Muscle layer of colon (tissue), 2 donors: ENCODE measurements at regions not wholly inside any gene's neighbourhood (a gene's known extent, or its start where the extent isn't known, plus 50 kb on each side); places are given as distances from the start of the nearest gene placed in this dataset.
"Not testable (repeated sequence)": the region's sequence is repeated elsewhere in the genome, so short reads cannot be mapped to it uniquely, and the experiment has no call there.

ENCODE experiments used
- H3K27ac ChIP-seq: one replicate; pipeline ENCODE4 v1.7.0; 2013; ENCODE audit warnings: low read depth, mild to moderate bottlenecking, low read length, moderate library complexity
- H3K27me3 ChIP-seq, 2 donors: one replicate each; pipeline ENCODE4 v1.7.0; 2013; ENCODE audit warnings: low read length in 2 of 2, mild to moderate bottlenecking in 2 of 2; ENCODE audit not compliant: insufficient read depth in 2 of 2, control insufficient read depth in 1 of 2
- H3K36me3 ChIP-seq: one replicate; pipeline ENCODE4 v1.7.0; 2013; ENCODE audit warnings: mild to moderate bottlenecking, low read length; ENCODE audit not compliant: insufficient read depth
- H3K4me1 ChIP-seq: one replicate; pipeline ENCODE4 v1.7.0; 2013; ENCODE audit warnings: mild to moderate bottlenecking, low read length; ENCODE audit not compliant: insufficient read depth
- H3K4me3 ChIP-seq, 2 donors: one replicate each; pipeline ENCODE4 v1.7.0; 2013; ENCODE audit warnings: low read length in 2 of 2, low read depth in 1 of 2, mild to moderate bottlenecking in 1 of 2, moderate library complexity in 1 of 2
- H3K9ac ChIP-seq: one replicate; pipeline ENCODE4 v1.7.0; 2013; ENCODE audit warnings: low read length
- H3K9me3 ChIP-seq: one replicate; pipeline ENCODE4 v1.7.0; 2013; ENCODE audit warnings: mild to moderate bottlenecking, low read length
- donor health status: abdominal sarcoma.
- donor health status: Adenocarcinoma of cecum.

DNA sequence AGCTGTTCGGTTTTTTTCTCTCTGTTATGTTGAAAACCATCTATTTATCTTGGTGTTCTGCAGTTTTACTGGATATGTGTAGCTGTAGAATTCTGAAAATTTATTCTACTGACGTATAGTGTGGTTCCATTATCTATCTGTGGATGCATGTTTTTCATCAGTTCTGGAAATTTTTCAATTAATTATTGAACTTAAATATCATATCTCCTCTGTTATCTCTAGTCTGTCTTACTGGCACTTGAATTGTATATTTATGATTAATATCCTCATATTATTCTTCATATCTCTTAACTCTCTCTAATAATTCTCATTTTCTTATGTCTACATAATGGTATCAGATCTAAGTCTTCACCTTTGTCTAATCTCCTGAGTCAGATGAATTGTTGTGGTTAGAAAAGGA, 501.7 kb downstream of the STK39 start:
- Histone ChIP-seq H3K27me3 (no peaks in the 10 kb centered on the region), H3K4me3 (no peak overlapping the region), H3K9ac (no peak overlapping the region), H3K27ac (no peak overlapping the region), H3K9me3 (no peaks in the 10 kb centered on the region), H3K36me3 (no peaks in the 10 kb centered on the region), H3K4me1 (no peaks in the 10 kb centered on the region)

DNA sequence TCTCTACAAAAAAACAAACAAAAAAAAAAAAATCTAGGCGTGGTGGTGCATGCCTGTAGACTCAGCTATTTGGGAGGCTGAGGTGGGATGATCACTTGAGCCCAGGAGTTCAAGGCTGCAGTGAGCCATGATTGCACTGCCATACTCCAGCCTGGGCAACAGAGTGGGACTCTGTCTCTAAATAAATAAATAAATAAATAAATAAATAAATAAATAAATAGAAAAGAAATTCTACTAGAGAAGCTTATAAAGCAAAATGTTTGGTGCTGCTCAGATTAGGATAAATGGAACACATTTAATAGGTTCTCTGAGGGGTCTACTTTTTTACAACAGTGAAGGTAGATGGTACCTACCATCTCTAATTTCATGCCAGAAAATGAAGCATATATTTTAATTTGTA, 507.5 kb downstream of the STK39 start:
- H3K4me1 ChIP-seq, H3K9ac ChIP-seq, H3K27me3 ChIP-seq, H3K36me3 ChIP-seq, H3K27ac ChIP-seq, H3K9me3 ChIP-seq, H3K4me3 ChIP-seq: not testable (repeated sequence)

DNA sequence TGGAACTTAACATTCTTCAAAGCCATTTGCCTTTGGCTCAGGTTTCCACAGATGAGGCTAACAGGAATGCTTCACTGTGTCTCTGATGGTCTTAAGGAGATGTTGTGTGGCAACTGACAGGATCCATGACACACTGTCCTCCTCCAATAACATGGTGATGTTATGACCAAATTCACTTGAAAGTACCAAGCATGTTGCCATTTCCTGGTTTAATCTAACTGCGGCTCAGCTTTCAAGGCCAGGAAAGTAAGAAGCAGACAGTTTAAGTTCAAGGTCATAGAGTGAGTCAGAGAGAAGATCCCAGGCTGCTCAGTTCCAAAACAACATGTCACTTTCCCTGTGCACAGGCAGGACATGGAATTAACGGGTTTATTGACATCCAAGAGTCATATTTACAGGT, 513.6 kb downstream of the STK39 start:
- H3K27ac ChIP-seq, result no peak overlapping the region
- no peaks in the 10 kb centered on the region for H3K4me1 ChIP-seq
- H3K9me3 ChIP-seq, result no peaks in the 10 kb centered on the region
- no peaks in the 10 kb centered on the region for H3K36me3 ChIP-seq
- H3K9ac ChIP-seq, result no peak overlapping the region
- no peak overlapping the region for H3K4me3 ChIP-seq
- H3K27me3 ChIP-seq, result no peaks in the 10 kb centered on the region

DNA sequence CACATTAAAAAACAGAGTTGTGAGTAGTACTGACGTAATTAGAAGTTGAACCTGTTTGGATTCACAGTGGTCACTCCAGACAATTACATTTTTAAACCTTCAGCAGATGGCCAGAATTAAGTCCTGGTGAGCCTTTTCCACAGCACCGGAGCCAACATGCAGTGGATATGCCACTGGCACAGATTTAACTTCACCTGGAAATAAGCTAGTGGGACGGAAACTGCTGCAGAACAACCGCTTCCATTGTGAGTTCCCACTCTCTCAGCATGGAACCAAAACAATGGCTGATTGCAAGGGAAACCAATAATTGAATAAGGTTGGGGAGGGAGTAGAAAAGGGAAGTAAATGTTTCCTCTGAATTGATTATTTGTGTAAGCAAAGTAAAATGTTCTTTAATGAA, 515.1 kb downstream of the STK39 start:
- Histone ChIP-seq H3K9ac (no peak overlapping the region), H3K36me3 (no peaks in the 10 kb centered on the region), H3K27me3 (no peaks in the 10 kb centered on the region), H3K4me1 (no peaks in the 10 kb centered on the region), H3K9me3 (no peaks in the 10 kb centered on the region), H3K27ac (no peak overlapping the region), H3K4me3 (no peak overlapping the region)

DNA sequence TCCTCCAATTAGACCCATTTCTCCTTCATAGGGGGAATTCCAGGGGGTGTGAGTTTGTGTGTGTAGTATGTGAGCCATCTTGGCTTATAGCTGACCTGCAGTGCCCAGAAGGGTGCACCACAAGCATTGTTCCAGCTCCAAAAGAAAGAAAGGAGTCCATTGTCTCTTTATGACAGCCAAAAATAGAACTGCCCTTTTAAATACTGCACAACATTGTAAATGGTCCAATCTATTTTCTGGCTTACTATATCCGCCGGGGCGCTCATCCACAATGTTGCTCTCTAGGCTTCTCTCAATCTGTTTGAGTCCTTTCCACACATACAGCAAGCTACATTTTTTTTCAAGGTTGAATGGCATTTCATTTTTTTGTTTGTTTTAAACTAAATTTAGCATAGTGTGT, 517.5 kb downstream of the STK39 start:
- Histone ChIP-seq H3K27ac (no peak overlapping the region), H3K4me3 (no peak overlapping the region), H3K4me1 (no peaks in the 10 kb centered on the region), H3K9ac (no peak overlapping the region), H3K9me3 (no peaks in the 10 kb centered on the region), H3K36me3 (no peaks in the 10 kb centered on the region), H3K27me3 (no peaks in the 10 kb centered on the region)

DNA sequence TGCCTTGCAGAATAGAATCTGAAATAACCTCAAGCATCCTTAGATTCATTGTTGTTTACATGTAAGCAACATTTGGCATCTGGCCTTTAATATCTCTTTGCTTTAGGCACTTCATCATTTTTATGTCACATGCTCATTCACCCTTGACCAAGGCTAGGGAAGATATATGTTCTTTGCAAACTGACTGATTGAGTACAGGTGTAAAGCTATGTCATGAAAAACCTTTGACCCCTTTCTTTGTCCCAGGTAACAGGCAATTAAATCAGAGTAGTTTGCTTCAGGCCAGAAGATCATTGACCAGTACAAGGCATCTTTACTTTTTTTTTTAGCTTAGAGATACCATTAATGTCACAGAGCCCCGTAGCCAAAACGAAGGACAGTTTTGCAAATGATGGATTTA, 520.6 kb downstream of the STK39 start:
- Histone ChIP-seq H3K27me3 (no peaks in the 10 kb centered on the region), H3K27ac (no peak overlapping the region), H3K9me3 (no peaks in the 10 kb centered on the region), H3K4me1 (no peaks in the 10 kb centered on the region), H3K9ac (no peak overlapping the region), H3K4me3 (no peak overlapping the region), H3K36me3 (no peaks in the 10 kb centered on the region)

DNA sequence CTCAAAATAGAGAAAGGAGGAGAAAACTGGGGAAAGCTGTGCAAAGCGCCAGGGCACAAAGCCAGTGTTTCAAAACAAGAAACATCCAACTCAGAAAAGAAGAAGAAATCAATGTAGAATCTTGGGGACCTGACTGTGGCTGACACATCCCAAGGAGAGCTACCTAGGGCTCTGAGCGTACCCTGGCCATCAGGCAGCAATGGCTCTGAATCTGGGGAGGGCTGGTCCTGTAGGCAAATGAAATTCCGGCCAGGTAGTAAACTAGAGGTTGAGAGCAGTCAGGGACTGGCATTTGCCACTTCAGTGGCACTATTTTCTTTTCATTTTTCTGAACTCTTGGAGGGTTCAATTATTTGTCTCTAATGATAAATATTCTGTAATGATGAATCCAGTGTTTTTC, 525.8 kb downstream of the STK39 start:
- Histone ChIP-seq H3K9me3 (no peaks in the 10 kb centered on the region), H3K36me3 (no peaks in the 10 kb centered on the region), H3K27me3 (no peaks in the 10 kb centered on the region), H3K4me3 (no peak overlapping the region), H3K9ac (no peak overlapping the region), H3K27ac (no peak overlapping the region), H3K4me1 (no peaks in the 10 kb centered on the region)

DNA sequence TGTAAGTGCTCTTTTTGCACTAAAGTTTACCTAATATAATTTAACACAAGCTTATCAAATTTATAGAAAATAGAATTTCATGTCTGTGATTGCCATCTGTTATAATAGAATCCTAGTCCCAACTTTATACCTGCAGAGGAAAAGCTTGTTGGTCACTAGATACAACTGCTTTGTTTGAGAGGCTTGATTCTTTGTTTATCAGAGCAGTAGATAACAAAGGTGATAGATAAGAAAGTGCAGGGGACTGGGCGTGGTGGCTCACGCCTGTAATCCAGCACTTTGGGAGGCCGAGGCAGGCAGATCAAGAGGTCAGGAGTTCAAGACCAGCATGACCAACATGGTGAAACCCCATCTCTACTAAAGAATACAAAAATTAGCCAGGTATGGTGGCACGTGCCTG, 528.0 kb downstream of the STK39 start:
- Histone ChIP-seq H3K9me3 (no peaks in the 10 kb centered on the region), H3K27me3 (no peaks in the 10 kb centered on the region), H3K9ac (no peak overlapping the region), H3K4me3 (no peak overlapping the region), H3K36me3 (no peaks in the 10 kb centered on the region), H3K4me1 (no peaks in the 10 kb centered on the region), H3K27ac (no peak overlapping the region)

DNA sequence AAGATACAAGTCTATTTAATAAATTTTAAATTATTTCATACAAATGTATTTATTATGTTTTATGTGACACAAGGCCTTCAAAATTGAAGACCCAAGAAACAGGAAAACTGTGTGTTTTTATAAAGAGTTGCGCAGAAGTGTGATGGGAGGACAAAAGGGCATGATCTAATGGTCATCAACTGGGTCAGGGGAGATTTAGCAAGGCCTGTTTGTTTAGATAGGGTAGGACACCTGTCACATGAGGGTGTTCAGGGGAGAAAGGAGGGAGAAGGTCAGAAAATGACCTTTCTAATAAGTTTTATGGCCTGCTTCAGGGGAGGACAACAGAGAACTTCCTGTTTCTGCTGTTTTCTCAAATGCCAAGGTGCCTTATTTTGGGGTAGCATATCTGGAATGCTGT, 528.8 kb downstream of the STK39 start:
- Histone ChIP-seq H3K9ac (no peak overlapping the region), H3K36me3 (no peaks in the 10 kb centered on the region), H3K4me3 (no peak overlapping the region), H3K27me3 (no peaks in the 10 kb centered on the region), H3K4me1 (no peaks in the 10 kb centered on the region), H3K27ac (no peak overlapping the region), H3K9me3 (no peaks in the 10 kb centered on the region)

DNA sequence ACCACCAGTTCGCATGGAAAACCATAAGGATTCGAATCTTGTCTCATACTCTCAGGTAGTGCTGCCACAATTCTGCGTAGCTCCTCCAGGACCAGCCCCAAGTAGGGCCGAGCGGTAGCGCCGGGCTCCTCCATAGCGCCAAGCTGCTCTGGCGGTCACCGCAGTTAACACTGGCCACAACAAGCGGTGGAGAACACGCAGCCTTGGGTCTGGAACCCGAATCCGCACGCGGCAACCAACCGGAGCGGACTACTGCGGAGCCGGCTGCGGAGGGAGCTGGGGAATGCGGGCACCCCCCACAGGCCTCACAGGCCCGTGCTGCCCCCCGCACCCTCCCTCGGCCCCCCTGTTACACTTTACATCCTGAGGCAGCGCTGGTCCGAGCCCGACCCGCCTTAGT, 531.5 kb downstream of the STK39 start:
- no peaks in the 10 kb centered on the region for H3K4me1 ChIP-seq
- no peaks in the 10 kb centered on the region for H3K9me3 ChIP-seq
- H3K36me3 ChIP-seq, result no peaks in the 10 kb centered on the region
- no peaks in the 10 kb centered on the region for H3K27me3 ChIP-seq
- H3K27ac ChIP-seq, result no peak overlapping the region
- no peak overlapping the region for H3K4me3 ChIP-seq
- H3K9ac ChIP-seq, result no peak overlapping the region

DNA sequence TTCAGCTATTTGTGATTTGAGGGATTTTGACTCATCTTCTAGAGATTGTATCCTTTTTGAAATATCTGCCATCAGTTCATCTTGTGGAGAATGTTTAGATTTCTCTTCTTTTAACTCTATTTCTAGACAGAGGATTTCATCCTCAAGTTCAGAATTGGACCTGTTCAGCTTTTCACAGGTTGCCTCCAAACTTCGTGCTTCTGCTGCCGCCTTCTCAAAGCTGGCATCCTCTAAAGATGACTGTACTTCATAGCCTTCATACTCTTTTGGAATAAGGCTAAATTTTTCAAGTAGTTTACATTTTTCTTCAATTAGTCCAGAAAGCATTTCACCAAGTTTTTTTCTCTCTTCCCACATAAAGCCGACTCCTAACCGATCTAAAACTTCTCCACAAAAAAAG, 531.9 kb downstream of the STK39 start:
- H3K36me3 ChIP-seq, H3K9me3 ChIP-seq, H3K9ac ChIP-seq, H3K4me3 ChIP-seq, H3K27me3 ChIP-seq, H3K27ac ChIP-seq, H3K4me1 ChIP-seq: not testable (repeated sequence)

DNA sequence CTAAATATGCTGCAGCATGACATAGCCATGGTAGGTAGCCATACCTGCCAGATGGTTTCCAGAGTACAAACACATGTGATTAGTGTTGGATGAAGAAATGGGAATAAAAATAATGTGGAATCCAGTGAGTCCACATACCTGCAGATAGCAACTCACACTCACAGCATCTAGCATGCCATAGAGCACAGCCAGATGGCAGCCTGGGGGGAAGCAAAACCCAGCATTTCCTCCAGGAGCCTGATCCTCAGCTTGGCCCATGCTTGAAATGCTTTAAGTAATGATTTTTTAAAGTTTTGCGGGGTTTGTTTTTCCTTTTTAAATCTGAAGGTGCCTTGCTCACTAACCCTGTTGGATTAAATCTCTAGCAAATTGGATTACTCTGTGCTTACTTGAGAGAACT, 535.1 kb downstream of the STK39 start:
- H3K27me3 ChIP-seq, result no peaks in the 10 kb centered on the region
- no peak overlapping the region for H3K9ac ChIP-seq
- no peak overlapping the region for H3K4me3 ChIP-seq
- H3K36me3 ChIP-seq, result no peaks in the 10 kb centered on the region
- H3K4me1 ChIP-seq, result peaks cover 5% of the 10 kb centered on the region
- no peak overlapping the region for H3K27ac ChIP-seq
- no peaks in the 10 kb centered on the region for H3K9me3 ChIP-seq

DNA sequence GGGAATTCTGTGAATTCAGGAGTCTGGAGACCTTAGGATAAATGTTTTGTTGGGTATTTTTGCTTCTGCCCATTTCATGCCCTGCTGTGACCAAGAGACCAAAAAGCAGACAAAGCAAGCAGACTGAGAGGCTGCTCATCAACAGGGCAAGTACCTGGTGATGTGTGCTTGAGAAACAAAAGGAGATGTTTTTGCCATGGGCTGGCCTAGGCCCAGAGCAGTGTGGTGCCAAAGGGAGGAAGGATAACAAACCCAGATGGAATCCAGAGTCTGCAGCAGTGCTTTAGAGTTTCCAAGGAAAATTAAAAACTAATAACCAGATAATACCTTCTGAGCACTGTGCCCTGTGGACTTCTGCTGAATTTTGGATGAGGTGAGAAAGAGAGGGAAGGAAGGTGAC, 538.4 kb downstream of the STK39 start:
- H3K27ac ChIP-seq, result no peak overlapping the region
- H3K9me3 ChIP-seq, result no peaks in the 10 kb centered on the region
- H3K9ac ChIP-seq, result no peak overlapping the region
- H3K27me3 ChIP-seq, result no peaks in the 10 kb centered on the region
- no peak overlapping the region for H3K4me3 ChIP-seq
- no peaks in the 10 kb centered on the region for H3K36me3 ChIP-seq
- H3K4me1 ChIP-seq, result peaks cover 5% of the 10 kb centered on the region
